ENCODE measurements at regions not wholly inside any gene's neighbourhood (a gene's known extent, or its start where the extent isn't known, plus 50 kb on each side); places are given as distances from the start of the nearest gene placed in this dataset.

- DNase-seq = no peak
- no peak for TF ChIP-seq POLR2AphosphoS5 (IDR thresholded peaks at IDR 0.05)
- no peak for TF ChIP-seq EP300 (IDR thresholded peaks at IDR 0.05)
- TF ChIP-seq POLR2A (IDR thresholded peaks at IDR 0.05) = no peak
- TF ChIP-seq CTCF (IDR thresholded peaks at IDR 0.05) = no peak
- Histone ChIP-seq H3K4me3 (no peak overlapping the region), H3K27me3 (no peaks in the 10 kb centered on the region), H3K4me1 (no peaks in the 10 kb centered on the region), H3K36me3 (no peaks in the 10 kb centered on the region), H3K27ac (no peak overlapping the region), H3K9me3 (no peaks in the 10 kb centered on the region)
- ATAC-seq (ENCODE audit: low FRiP score in 2 of 2) = no peak
- 23 to 25% methylated on average over 1 of the region's 1 CpG for WGBS, 2 donors
These were observed 537.3 kb downstream of the EPHA3 start for GRCh38 chr3:89644716-89645115.

- H3K4me1 ChIP-seq = no peaks in the 10 kb centered on the region
- DNase-seq = no peak
- no peaks in the 10 kb centered on the region for H3K27me3 ChIP-seq
- 90 to 93% methylated on average over 5 of the region's 5 CpGs for WGBS, 2 donors
- TF ChIP-seq CTCF (IDR thresholded peaks at IDR 0.05) (no peak), POLR2A (IDR thresholded peaks at IDR 0.05) (no peak), EP300 (IDR thresholded peaks at IDR 0.05) (no peak), POLR2AphosphoS5 (IDR thresholded peaks at IDR 0.05) (no peak)
- H3K36me3 ChIP-seq = no peaks in the 10 kb centered on the region
- H3K9me3 ChIP-seq = no peaks in the 10 kb centered on the region
- H3K27ac ChIP-seq = no peak overlapping the region
- ATAC-seq (ENCODE audit: low FRiP score in 2 of 2) = no peak
- H3K4me3 ChIP-seq = no peak overlapping the region
These were observed 542.0 kb downstream of the EPHA3 start for GRCh38 chr3:89649431-89649830.

GRCh38 chr3:89654031-89654430 is 546.6 kb downstream of the EPHA3 start:
- ATAC-seq (ENCODE audit: low FRiP score in 2 of 2) (no peak), DNase-seq (no peak)
- WGBS, 2 donors = 56 to 69% methylated on average over 1 of the region's 1 CpG
- Histone ChIP-seq H3K27ac (no peak overlapping the region), H3K4me1 (no peaks in the 10 kb centered on the region), H3K27me3 (no peaks in the 10 kb centered on the region), H3K9me3 (peaks cover 0 to 14% (median 3%) of the 10 kb centered on the region in 4 donors), H3K36me3 (no peaks in the 10 kb centered on the region), H3K4me3 (no peak overlapping the region)
- TF ChIP-seq CTCF (IDR thresholded peaks at IDR 0.05) = no peak
- TF ChIP-seq POLR2AphosphoS5 (IDR thresholded peaks at IDR 0.05) = no peak
- TF ChIP-seq POLR2A (IDR thresholded peaks at IDR 0.05) = no peak
- TF ChIP-seq EP300 (IDR thresholded peaks at IDR 0.05) = no peak

GRCh38 chr3:89656388-89656787 is 549.0 kb downstream of the EPHA3 start:
- ATAC-seq (ENCODE audit: low FRiP score in 2 of 2) (no peak), DNase-seq (no peak)
- 74 to 77% methylated on average over 1 of the region's 1 CpG for WGBS, 2 donors
- H3K27ac ChIP-seq = no peak overlapping the region
- no peak overlapping the region for H3K4me3 ChIP-seq
- H3K9me3 ChIP-seq = peaks cover 0 to 14% (median 3%) of the 10 kb centered on the region in 4 donors
- no peak for TF ChIP-seq POLR2AphosphoS5 (IDR thresholded peaks at IDR 0.05)
- TF ChIP-seq POLR2A (IDR thresholded peaks at IDR 0.05) = no peak
- TF ChIP-seq EP300 (IDR thresholded peaks at IDR 0.05) = no peak
- TF ChIP-seq CTCF (IDR thresholded peaks at IDR 0.05) = no peak
- no peaks in the 10 kb centered on the region for H3K27me3 ChIP-seq
- H3K36me3 ChIP-seq = no peaks in the 10 kb centered on the region
- no peaks in the 10 kb centered on the region for H3K4me1 ChIP-seq

GRCh38 chr3:89679686-89680085 is 572.3 kb downstream of the EPHA3 start:
- Histone ChIP-seq H3K9me3 (no peaks in the 10 kb centered on the region), H3K27me3 (no peaks in the 10 kb centered on the region), H3K36me3 (no peaks in the 10 kb centered on the region), H3K4me3 (no peak overlapping the region), H3K27ac (no peak overlapping the region), H3K4me1 (no peaks in the 10 kb centered on the region)
- DNase-seq (no peak), ATAC-seq (ENCODE audit: low FRiP score in 2 of 2) (no peak)
- no peak for TF ChIP-seq EP300 (IDR thresholded peaks at IDR 0.05)
- TF ChIP-seq POLR2AphosphoS5 (IDR thresholded peaks at IDR 0.05) = no peak
- TF ChIP-seq CTCF (IDR thresholded peaks at IDR 0.05) = no peak
- TF ChIP-seq POLR2A (IDR thresholded peaks at IDR 0.05) = no peak
- WGBS, 2 donors = 69 to 75% methylated on average over 3 of the region's 3 CpGs
